WTC11 (cell line): ENCODE measurements at regions not wholly inside any gene's neighbourhood (a gene's known extent, or its start where the extent isn't known, plus 50 kb on each side); places are given as distances from the start of the nearest gene placed in this dataset.

Experiments
- ATAC-seq: fragments of 200-7000 bp; cut with Tn5 transposase; 2 replicates; pipeline ENCODE4 v1.10.0; 2021; ENCODE audit warnings: mild to moderate bottlenecking, moderate library complexity
- CTCF ChIA-PET: fragments of 300-600 bp; sonication (Branson Sonifier 250); formaldehyde crosslinking; loops from one replicate; lab custom pipeline; 2021; ENCODE audit warnings: antibody characterized with exemption; lab: Charles Lee
- POLR2A ChIA-PET: fragments of 350-600 bp; sonication (Branson Sonifier 250); formaldehyde crosslinking; loops from one replicate; lab custom pipeline; 2021; ENCODE audit warnings: antibody characterized with exemption; lab: Charles Lee
- DNase-seq: peaks from one replicate; pipeline ENCODE4 v3.0.0; 2021; ENCODE audit warnings: low spot score
- H3K27ac Mint-ChIP-seq: 2 replicates; pipeline ENCODE4 v1.8.0; 2021; ENCODE audit warnings: mixed read lengths
- H3K27me3 Mint-ChIP-seq: 2 replicates; pipeline ENCODE4 v1.8.0; 2021; ENCODE audit warnings: low read depth, mild to moderate bottlenecking, moderate library complexity, mixed read lengths
- H3K36me3 Mint-ChIP-seq: 2 replicates; pipeline ENCODE4 v1.8.0; 2021; ENCODE audit warnings: mixed read lengths
- H3K4me1 Mint-ChIP-seq: 2 replicates; pipeline ENCODE4 v1.8.0; 2022; ENCODE audit warnings: mixed read lengths
- H3K4me3 Mint-ChIP-seq: 2 replicates; pipeline ENCODE4 v1.8.0; 2021; ENCODE audit warnings: mild to moderate bottlenecking, moderate library complexity, mixed read lengths
- H3K9me3 Mint-ChIP-seq: 2 replicates; pipeline ENCODE4 v1.8.0; 2021; ENCODE audit warnings: mixed read lengths
- CBFB ChIP-seq: sonication (generic); formaldehyde crosslinking; IDR thresholded peaks from 2 replicates; pipeline ENCODE4 v1.8.1; 2022; ENCODE audit warnings: mild to moderate bottlenecking, low read depth, missing genetic modification reagents
- CREB1 ChIP-seq: sonication (generic); formaldehyde crosslinking; IDR thresholded peaks from 2 replicates; pipeline ENCODE4 v1.8.0; 2023; ENCODE audit warnings: mild to moderate bottlenecking, missing genetic modification reagents
- CTCF ChIP-seq: fragments of 200-600 bp; IDR thresholded peaks from 2 replicates; pipeline ENCODE4 v1.8.0; 2022; ENCODE audit warnings: antibody characterized with exemption
- E2F1 ChIP-seq: sonication (generic); formaldehyde crosslinking; IDR thresholded peaks from 2 replicates; pipeline ENCODE4 v1.8.0; 2022; ENCODE audit warnings: mild to moderate bottlenecking, missing genetic modification reagents
- E2F5 ChIP-seq: sonication (generic); formaldehyde crosslinking; IDR thresholded peaks from 2 replicates; pipeline ENCODE4 v1.8.1; 2022; ENCODE audit warnings: mild to moderate bottlenecking, moderate library complexity, missing genetic modification reagents
- ELF4 ChIP-seq: sonication (generic); formaldehyde crosslinking; IDR thresholded peaks from 2 replicates; pipeline ENCODE4 v1.8.1; 2022; ENCODE audit warnings: low read depth, mild to moderate bottlenecking, moderate library complexity, missing genetic modification reagents
- GRHL2 ChIP-seq: fragments of 250-450 bp; sonication (Bioruptor Pico); IDR thresholded peaks from 2 replicates; pipeline ENCODE4 v1.8.0; 2022; ENCODE audit warnings: mild to moderate bottlenecking, moderate library complexity; ENCODE audit not compliant: insufficient replicate concordance, severe bottlenecking
- HMGA2 ChIP-seq: fragments of 250-450 bp; sonication (Bioruptor Pico); IDR thresholded peaks from 2 replicates; pipeline ENCODE4 v1.4.0; 2021; ENCODE audit warnings: mild to moderate bottlenecking, moderate library complexity
- JAZF1 ChIP-seq: fragments of 250-450 bp; sonication (Bioruptor Pico); IDR thresholded peaks from 2 replicates; pipeline ENCODE4 v1.9.0; 2021; ENCODE audit warnings: moderate library complexity, mild to moderate bottlenecking, inconsistent platforms
- JUN ChIP-seq: sonication (generic); formaldehyde crosslinking; IDR thresholded peaks from 2 replicates; pipeline ENCODE4 v1.8.0; 2023; ENCODE audit warnings: mild to moderate bottlenecking, missing genetic modification reagents
- KAT7 ChIP-seq: sonication (generic); formaldehyde crosslinking; IDR thresholded peaks from 2 replicates; pipeline ENCODE4 v1.8.1; 2023; ENCODE audit warnings: missing genetic modification reagents, mild to moderate bottlenecking, borderline replicate concordance
- MLX ChIP-seq: sonication (generic); formaldehyde crosslinking; IDR thresholded peaks from 2 replicates; pipeline ENCODE4 v1.8.1; 2023; ENCODE audit warnings: mild to moderate bottlenecking, missing genetic modification reagents, moderate library complexity
- OVOL2 ChIP-seq: fragments of 250-450 bp; sonication (Bioruptor Pico); IDR thresholded peaks from 2 replicates; pipeline ENCODE4 v1.9.0; 2021; ENCODE audit warnings: mild to moderate bottlenecking, borderline replicate concordance
- RELA ChIP-seq: sonication (generic); formaldehyde crosslinking; IDR thresholded peaks from 2 replicates; pipeline ENCODE4 v1.8.1; 2022; ENCODE audit warnings: missing genetic modification reagents, mild to moderate bottlenecking, borderline replicate concordance
- SMAD4 ChIP-seq: sonication (generic); formaldehyde crosslinking; IDR thresholded peaks from 2 replicates; pipeline ENCODE4 v1.8.0; 2022; ENCODE audit warnings: mild to moderate bottlenecking, missing genetic modification reagents
- STAT6 ChIP-seq: sonication (generic); formaldehyde crosslinking; conservative IDR thresholded peaks from 2 replicates; pipeline ENCODE4 v1.8.1; 2023; ENCODE audit warnings: mild to moderate bottlenecking, low read depth, missing genetic modification reagents, moderate library complexity
- USF1 ChIP-seq: sonication (generic); formaldehyde crosslinking; IDR thresholded peaks from 2 replicates; pipeline ENCODE4 v1.8.0; 2022; ENCODE audit warnings: mild to moderate bottlenecking, missing genetic modification reagents
- USF2 ChIP-seq: sonication (generic); formaldehyde crosslinking; IDR thresholded peaks from 2 replicates; pipeline ENCODE4 v1.8.1; 2023; ENCODE audit warnings: mild to moderate bottlenecking, missing genetic modification reagents, moderate library complexity
- ZNF138 ChIP-seq: sonication (generic); formaldehyde crosslinking; conservative IDR thresholded peaks from 2 replicates; pipeline ENCODE4 v1.8.1; 2022; ENCODE audit warnings: mild to moderate bottlenecking, moderate library complexity, missing genetic modification reagents
- ZNF219 ChIP-seq: sonication (generic); formaldehyde crosslinking; IDR thresholded peaks from 2 replicates; pipeline ENCODE4 v1.8.0; 2023; ENCODE audit warnings: missing genetic modification reagents, mild to moderate bottlenecking, borderline replicate concordance
- ZNF232 ChIP-seq: sonication (generic); formaldehyde crosslinking; IDR thresholded peaks from 2 replicates; pipeline ENCODE4 v1.8.0; 2022; ENCODE audit warnings: mild to moderate bottlenecking, missing genetic modification reagents
- ZNF532 ChIP-seq: fragments of 250-450 bp; sonication (Bioruptor Pico); IDR thresholded peaks from 2 replicates; pipeline ENCODE4 v1.9.0; 2021; ENCODE audit warnings: mild to moderate bottlenecking, borderline replicate concordance

- H3K4me1 Mint-ChIP-seq, result 0 out of 2 replicates have a peak, but pooled peaks cover 3% of the 10 kb centered on the region
- H3K27ac Mint-ChIP-seq, result no peak overlapping the region
- POLR2A ChIA-PET, result no interaction called here
- no peaks in the 10 kb centered on the region for H3K9me3 Mint-ChIP-seq
- TF ChIP-seq CTCF (no peak), SMAD4 (CRISPR knock-in tag) (no peak), ZNF232 (CRISPR knock-in tag) (no peak), CBFB (CRISPR knock-in tag) (no peak), ZNF532 (no peak), ZNF138 (CRISPR knock-in tag) (no peak), ZNF219 (CRISPR knock-in tag) (no peak), CREB1 (no peak)
- DNase-seq (no peak), ATAC-seq (no peak)
- no peaks in the 10 kb centered on the region for H3K27me3 Mint-ChIP-seq
- H3K36me3 Mint-ChIP-seq, result no peaks in the 10 kb centered on the region
- CTCF ChIA-PET, result no interaction called here
- H3K4me3 Mint-ChIP-seq, result no peak overlapping the region
Observed at GRCh38 chr6:156707818-156708217, 69.4 kb upstream of the ARID1B start.

- CTCF ChIA-PET, result no interaction called here
- Mint-ChIP-seq H3K27me3 (no peaks in the 10 kb centered on the region), H3K27ac (no peak overlapping the region), H3K4me1 (0 out of 2 replicates have a peak, but pooled peaks cover 3% of the 10 kb centered on the region), H3K36me3 (no peaks in the 10 kb centered on the region), H3K9me3 (no peaks in the 10 kb centered on the region), H3K4me3 (no peak overlapping the region)
- POLR2A ChIA-PET, result no interaction called here
- no peak for ATAC-seq
- DNase-seq, result no peak
- no peak for TF ChIP-seq USF1 (CRISPR knock-in tag)
- no peak for TF ChIP-seq E2F1 (CRISPR knock-in tag)
- no peak for TF ChIP-seq OVOL2 (CRISPR knock-in tag)
- no peak for TF ChIP-seq ELF4
- no peak for TF ChIP-seq GRHL2
- TF ChIP-seq KAT7 (CRISPR knock-in tag), result no peak
- no peak for TF ChIP-seq HMGA2 (CRISPR knock-in tag)
- no peak for TF ChIP-seq JUN (CRISPR knock-in tag)
- no peak for TF ChIP-seq JAZF1 (CRISPR knock-in tag)
- no peak for TF ChIP-seq RELA (CRISPR knock-in tag)
- no peak for TF ChIP-seq E2F5 (CRISPR knock-in tag)
- TF ChIP-seq STAT6 (CRISPR knock-in tag), result no peak
- no peak for TF ChIP-seq MLX
- TF ChIP-seq USF2 (CRISPR knock-in tag), result no peak
Observed at GRCh38 chr6:156703719-156704118, 73.5 kb upstream of the ARID1B start.
